ENCODE measurements at regions not wholly inside any gene's neighbourhood (a gene's known extent, or its start where the extent isn't known, plus 50 kb on each side); places are given as distances from the start of the nearest gene placed in this dataset.

DNA sequence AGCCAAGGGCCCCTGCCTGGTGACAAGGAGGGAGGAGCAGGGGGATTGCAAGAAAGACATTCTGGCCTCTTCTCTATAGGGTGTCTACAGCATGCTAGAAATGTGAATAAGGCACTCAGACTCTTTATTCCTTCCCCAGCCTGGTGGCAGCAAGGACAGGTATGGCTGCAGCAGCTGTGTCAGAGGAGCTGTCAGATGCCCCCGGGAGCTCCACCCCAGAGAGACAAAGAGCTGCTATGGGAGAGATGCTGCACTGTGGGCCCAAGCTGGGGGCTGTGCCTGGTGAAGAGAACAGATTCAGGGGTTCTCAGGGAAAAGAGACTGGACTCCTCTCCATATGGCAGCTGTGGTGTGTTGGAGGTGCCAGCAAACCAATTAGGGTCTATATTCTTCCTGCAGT is 1063.3 kb downstream of the OLFM4 start:
- TF ChIP-seq POLR2A (IDR thresholded peaks at IDR 0.05) (no peak), CTCF (IDR thresholded peaks at IDR 0.05) (no peak), POLR2AphosphoS5 (IDR thresholded peaks at IDR 0.05) (no peak), EP300 (IDR thresholded peaks at IDR 0.05) (no peak)

Measured in stomach (tissue), 4 donors.